ENCODE measurements at regions not wholly inside any gene's neighbourhood (a gene's known extent, or its start where the extent isn't known, plus 50 kb on each side); places are given as distances from the start of the nearest gene placed in this dataset.

DNA sequence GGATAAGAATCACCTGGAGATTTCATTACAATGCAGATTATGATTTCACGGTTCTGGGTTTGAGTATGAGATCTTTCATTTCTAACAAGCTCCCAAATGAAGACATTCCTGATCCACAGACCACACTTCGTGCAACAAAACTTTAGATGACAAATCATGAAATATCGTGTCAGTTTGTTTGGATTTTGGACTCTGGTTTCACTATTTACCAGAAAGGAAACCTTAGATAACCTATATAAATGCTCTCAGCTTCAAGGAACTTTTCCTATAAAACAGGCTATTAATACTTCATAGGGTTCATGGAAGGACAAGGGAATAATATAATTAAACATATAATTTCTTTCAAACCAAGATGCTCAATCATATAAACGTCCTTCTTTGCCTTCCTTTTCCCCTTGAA lies 930.5 kb upstream of the SLC10A2 start:
- TF ChIP-seq CTCF (IDR thresholded peaks at IDR 0.05; ENCODE audit: borderline replicate concordance, extremely low read depth, low read length, poor library complexity, severe bottlenecking) (no peak), EZH2 (IDR thresholded peaks at IDR 0.05; ENCODE audit: borderline replicate concordance, low read depth, low read length, severe bottlenecking) (no peak)
